Stimulated activated naive CD4-positive, alpha-beta T cell (primary cell): ENCODE measurements at regions not wholly inside any gene's neighbourhood (a gene's known extent, or its start where the extent isn't known, plus 50 kb on each side); places are given as distances from the start of the nearest gene placed in this dataset.
"Not testable (repeated sequence)": the region's sequence is repeated elsewhere in the genome, so short reads cannot be mapped to it uniquely, and the experiment has no call there.

Experiments used
- DNase-seq, 6 experiments: peaks; one replicate each; lab custom pipeline; 2025; lab: John Stamatoyannopoulos, UW

DNA sequence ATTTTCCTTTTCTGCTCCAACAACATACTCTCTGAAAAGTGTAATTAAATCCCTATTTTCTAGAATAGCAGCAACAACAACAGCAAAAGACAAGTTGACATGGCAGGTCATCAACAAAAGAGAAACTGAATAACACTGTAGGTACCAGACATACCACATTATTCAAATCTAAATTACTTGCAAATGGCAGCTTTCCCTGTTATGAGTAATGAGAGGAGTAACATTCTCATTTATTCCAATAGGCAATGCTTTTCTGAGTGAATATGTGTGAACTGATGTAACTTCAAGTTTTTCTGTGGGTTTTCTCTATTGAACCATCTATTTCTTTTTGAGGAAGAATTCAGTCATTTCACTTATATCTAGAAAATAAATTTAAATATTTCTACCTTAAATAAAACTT, 501.5 kb downstream of the TRIB2 start:
- no peak for DNase-seq

DNA sequence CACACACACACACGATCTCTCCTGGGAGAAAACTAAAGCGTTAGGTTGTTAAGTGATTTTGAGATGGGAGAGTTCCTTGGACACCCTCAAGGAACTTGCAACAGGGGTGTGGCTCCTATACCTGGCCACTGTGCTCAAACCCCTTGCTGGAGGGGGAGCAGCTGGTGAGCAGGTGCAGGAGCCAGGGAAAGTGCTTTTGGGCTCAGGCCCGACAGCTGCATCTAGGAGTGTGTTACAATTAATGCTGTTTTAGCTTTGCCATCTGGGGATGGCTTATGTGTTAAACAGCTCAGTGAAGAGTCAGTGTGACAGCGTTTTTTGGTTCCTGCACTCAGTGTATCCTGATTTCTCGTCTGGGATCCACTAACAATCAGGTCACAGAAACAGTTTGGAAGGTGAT, 510.8 kb downstream of the TRIB2 start:
- no peak for DNase-seq

DNA sequence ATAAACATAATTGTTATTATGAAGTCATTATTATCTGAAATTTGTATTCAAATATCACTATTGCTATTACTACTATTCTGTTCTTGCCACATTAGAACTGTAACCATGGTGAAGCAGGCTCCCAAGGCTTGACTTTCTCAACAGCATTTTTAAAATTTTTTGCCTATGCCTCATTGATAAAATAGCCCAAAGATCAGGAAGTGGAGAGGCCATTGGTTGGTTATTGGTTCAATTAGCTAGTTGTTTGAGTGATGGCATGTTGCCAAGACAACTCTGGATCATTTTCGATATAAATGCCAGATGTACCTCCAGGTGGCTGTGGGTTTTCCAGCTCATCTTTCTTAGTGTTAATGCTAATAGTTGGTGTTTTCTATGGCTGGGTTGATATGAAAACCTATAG, 513.5 kb downstream of the TRIB2 start:
- DNase-seq: no peak

DNA sequence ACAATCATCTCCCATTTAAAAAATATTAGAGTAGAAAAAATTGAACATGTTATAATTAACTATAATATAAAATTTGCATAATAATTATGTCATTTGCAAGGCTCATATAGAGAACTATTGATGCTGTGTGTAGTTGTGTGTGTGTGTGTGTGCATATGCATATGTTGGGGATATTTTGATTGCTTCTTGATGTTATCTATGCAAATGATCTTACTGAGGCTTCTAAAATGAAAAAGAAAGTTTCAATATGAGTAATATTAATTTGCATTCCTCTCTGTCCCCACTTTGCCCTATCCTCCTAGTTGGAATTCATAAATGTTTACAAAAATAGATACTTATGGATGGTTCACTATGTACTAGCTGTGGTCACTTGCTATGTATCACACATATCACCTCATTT, 523.3 kb downstream of the TRIB2 start:
- DNase-seq: no peak

DNA sequence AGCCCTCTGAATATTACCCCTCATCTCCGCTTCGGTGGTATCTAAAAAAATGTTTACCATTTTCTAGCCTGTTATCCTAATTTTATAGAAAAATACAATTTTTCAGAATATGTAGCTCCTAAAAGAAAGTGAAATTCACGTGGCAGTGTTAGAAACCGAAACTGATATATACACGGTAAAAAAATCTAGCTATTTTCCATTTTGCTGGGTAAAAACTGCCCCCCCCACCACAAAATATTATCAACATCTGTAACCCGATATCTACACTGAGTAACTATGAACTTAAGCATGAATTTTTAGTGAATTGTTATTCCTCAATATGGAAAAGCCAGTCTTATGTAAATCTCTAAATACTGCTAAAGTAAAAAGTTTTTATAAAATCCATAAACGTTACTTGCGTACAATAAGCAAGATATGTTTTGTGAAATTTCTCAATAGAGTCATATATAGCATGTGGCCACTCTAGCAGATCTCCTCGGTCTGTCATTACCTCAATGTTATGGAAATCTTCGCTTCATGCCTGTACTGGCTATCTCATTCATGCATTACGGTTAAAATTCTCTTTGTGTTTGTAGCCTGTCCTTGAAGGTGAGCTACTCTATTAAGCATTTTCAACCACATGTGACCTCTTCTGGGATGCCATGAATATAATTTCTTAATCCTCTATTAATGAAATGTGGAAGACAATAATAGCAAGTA, 524.2 kb downstream of the TRIB2 start:
- DNase-seq: no peak

DNA sequence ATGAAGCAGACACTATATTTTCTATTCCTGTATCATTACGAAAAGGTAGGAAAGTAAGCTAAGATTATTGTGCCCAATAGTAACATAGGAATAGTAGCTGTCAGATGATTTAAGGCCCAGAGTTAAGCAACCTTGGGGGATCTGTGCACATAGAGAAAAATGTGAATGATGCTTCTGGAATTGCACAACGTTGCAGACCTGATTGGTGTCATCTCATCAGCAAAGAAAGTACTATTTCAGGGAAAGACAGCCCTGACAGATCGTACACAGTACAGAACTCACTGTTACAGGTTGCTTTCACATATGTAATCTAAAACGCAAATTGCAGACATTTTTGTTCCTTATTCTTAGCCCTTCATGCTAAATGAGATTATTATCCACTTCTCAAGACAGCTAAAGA, 535.9 kb downstream of the TRIB2 start:
- DNase-seq: no peak

DNA sequence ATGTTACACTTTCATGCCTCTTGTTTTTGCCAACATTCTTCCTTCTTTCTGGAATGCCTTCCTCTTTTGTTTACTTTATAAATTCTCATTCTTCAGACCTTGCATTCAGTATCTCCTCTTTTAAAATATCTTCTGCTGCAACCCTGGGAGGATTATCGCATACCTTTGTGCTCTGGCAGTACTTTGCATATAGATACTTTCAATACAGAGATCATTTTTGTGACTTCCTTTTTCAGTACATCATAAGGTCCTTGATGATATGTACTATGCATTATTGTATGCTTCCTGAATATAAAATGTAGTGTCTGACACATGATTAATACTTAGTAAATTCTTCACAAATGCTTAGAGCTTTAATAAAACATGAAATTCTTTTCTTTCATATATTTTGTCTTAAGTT, 538.7 kb downstream of the TRIB2 start:
- no peak for DNase-seq

DNA sequence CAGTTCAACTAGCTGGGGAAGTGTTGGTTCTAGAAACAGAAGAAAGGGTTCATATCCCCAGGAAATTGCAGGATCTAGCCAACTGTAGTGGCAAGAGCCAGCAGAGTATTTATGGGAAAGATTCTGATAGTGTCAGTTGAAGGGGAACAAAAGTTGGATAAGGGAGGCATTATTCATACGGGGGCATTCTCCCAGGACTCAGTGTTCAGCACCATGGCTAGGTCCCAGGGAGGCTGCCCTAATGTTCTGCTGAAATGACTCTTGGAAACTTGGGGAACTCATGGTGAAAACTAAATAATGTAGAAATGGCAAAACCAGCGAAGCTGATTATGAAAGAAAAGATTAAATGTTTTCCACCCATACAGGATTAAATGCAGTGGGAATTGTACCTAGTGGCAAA, 543.7 kb downstream of the TRIB2 start:
- DNase-seq: no peak

DNA sequence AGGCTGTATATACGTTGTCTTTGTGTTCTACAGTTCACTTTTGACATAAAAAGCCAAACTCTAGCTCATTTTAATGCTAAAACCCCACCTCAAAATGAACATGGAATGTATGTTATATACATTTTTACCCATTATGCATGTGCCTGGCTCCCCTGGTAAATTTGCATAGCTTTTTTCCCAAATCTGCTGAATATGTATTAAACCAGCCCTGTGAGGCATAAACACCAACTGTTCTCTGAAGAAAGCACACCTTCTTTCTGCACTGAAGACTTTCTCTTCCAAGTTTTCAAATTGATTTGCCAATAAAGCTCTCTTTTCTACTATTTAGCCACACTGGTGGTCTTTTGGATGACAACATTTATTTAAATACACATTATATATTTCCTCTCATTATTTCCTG, 549.4 kb downstream of the TRIB2 start:
- DNase-seq: no peak

DNA sequence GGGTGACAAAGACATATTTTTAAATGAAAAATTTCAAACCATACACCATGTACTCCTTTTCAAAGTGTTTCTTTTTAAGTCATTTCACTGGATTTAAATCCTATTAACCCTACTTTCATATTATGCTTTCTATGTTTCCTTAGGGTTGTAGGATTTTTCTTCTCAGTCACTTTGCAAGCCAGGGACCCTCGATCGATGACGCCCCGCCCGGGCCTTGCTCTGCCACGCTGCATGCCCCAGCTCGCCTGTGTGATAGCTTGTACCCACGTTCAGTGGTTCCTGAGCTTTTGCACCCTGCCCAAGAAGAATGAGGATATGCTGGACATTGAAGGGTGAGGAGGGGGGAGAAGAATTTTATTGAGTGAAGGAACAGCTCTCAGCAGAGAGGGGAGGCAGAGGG, 568.0 kb downstream of the TRIB2 start:
- DNase-seq: no peak

DNA sequence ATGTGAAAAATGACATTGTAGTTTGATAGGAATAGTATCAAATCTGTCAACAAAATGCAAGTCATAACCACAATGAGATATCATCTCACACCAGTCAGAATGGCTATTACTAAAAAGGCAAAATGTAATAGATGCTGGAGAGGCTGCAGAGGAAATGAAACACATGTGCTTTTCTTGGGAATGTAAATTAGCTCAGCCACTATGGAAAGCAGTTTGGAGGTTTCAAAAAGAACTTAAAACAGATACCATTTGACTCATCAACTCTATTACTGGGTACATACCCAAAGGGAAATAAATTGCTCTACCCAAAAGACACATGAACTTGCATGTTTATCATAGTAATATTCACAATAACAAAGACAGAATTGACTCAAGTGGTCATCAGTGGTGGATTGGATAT, 572.6 kb downstream of the TRIB2 start:
- no peak for DNase-seq

DNA sequence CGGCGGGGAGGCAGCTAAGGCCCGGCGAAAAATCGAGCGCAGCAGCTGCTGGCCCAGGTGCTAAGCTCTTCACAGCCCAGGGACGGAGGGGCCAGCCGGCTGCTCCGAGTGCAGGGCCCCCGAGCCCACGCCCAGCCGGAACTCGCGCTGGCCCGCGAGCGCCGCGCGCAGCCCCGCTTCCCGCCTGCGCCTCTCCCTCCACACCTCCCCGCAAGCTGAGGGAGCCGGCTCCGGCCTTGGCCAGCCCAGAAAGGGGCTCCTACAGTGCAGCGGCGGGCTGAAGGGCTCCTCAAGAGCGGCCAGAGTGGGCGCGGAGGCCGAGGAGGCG, 591.7 kb downstream of the TRIB2 start:
- not testable (repeated sequence) for DNase-seq

DNA sequence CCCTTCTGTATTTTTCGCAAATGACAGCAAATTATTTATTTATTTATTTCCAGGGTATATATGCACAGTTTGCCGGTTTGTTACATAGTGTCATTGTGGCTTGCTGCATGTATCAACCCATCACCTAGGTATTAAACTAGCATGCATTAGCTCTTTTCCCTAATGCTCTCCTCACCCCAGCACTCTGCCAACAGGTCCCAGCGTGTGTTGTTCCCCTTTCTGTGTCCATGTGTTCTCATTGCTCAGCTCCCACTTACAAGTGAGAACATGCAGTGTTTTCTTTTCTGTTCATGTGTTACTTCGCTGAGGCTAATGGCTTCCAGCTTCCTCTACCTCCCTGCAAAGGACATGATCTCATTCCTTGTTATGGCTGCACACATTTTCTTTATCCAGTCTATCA, 592.3 kb downstream of the TRIB2 start:
- no peak for DNase-seq

DNA sequence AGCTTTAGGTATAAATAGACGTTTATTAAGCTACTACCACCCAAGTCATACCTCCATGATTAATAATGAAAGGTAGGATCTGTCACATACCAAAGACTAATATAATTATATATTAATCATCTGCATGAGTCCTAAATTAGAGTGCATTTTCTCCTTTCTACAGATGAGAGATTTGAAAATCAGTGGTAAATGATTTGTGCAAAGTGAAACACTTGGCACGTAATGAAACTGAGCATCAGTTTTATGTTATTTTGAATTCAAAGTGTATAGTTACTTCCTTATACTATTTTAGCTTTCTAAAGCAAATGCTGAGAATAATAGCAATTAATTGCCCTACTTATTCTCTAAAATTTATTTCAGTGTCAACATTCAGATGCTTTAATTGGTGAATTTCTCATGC, 615.3 kb downstream of the TRIB2 start:
- no peak for DNase-seq

DNA sequence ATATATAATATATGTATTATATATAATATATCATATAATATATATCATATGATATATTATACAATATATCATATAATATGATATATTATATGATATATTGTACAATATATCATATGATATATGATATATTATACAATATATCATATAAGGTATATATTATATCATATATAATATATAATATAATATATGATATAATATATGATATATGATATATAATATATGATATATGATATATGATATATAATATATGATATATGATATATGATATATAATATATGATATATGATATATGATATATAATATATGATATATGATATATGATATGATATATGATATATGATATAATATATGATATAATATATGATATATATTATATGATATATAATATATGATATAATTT, 617.3 kb downstream of the TRIB2 start:
- DNase-seq: not testable (repeated sequence)

DNA sequence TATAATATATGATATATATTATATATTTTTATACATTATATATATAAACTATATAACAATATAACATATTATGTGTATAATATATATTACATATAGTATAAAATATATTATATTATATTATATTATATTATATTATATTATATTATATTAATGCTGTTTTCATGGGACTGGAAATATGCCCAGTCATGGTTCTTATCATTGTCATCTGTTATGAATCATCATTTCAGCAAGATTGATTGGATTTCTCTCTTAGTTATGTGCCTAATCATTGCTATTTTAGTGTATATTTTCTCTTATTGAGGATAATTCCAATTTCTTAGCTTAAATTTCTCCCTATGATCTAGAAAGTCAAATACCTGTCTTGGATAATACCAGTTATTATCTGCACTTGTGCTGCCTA, 617.8 kb downstream of the TRIB2 start:
- no peak for DNase-seq

DNA sequence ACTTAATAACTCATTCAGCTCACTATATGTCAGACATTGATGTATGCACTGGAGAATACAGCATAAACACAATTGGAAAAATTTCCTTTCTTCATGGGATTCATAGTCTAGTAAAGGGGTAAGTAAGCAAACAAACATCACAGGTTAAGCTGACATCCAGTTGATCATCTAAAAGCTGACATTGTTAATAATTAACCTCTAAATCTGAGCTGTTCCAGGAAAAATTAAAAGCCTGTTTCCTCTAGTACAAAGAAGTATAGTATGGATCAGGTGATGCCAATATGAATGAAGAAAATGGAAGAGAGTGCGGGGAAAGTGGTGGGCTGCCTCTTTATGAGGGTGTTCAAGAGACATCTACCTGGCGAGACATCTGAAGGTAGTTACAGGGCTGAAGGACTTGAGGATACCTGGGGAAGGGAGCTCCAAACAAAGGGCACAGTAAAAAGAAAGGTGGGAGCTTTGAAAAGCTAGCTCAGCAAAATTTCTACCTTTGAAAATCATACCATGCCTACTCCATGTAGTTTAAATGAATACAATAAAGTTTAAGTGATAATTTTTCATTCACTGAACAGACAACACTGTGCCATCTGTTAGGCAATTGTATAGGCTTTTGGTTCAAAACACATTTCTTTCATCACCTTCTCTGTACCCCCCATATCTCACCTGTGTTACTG, 619.3 kb downstream of the TRIB2 start:
- DNase-seq: no peak

DNA sequence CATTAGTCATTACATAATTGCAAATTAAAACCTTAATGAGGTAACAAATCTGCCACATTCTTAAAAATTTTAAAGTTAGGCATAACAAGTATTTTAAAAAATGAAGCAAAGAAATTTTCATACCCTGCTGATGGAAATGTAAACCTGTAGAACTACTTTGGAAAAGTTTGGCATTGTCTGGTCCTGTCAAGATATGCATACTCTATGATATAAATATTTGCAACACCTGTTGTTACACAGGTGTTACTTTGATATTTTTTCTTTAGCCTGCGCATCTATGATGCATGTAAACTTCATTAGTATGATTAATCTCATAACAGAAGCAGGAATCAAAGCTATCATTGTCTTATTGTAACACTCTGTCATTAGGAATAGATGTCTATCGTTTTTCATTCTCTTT, 634.3 kb downstream of the TRIB2 start:
- no peak for DNase-seq

DNA sequence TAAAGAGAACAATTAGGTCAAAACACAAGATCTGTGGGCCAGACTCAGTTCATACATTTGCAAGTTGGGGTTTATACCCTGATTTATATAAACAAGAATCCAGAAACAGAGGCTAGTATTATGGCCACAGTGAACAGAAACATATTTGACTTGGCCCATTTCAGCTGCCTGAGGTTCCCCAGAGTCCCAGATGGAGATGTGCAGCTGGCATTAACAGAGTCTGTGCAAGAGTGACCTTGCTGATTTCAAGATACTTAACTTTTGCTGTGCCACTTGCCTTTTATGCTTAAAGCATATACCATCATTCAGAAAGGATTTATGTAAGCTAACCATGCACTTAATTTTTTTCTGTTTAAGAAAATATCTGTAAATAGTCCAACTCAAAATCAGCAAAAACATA, 636.3 kb downstream of the TRIB2 start:
- DNase-seq: no peak

DNA sequence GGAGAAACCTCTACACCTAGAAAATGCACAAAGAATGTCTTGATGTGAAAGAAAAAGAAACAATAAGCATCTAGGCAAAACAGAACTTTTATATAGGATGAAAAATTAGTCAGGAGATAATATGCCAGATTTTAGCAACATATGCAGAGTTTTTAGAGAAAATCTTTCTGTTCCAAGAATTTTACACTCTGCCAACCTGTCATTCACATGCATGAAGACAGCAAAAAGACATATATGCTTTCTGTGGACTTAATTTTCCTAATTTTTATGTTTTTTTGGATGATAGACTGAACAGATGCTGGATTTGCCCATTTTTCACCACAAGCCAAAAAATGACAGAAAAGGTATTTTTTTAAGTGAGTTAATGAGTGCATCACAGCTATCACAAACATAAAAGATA, 637.3 kb downstream of the TRIB2 start:
- no peak for DNase-seq

DNA sequence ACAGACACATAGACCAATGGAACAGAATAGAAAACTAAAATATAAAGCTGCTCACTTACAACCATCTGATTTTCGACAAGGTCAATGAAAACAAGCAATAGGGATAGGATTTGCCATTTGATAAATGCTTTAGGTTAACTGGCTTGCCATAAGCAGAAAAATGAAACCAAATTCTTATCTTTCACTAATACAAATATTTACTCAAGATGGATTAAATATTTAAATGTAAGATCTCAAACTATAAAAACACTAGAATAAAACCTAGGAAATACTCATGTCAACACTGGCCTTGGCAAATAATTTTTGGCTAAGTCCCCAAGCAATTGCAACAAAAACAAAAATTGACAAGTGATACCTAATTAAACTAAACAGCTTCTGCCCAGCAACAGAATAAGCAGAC, 665.2 kb downstream of the TRIB2 start:
- not testable (repeated sequence) for DNase-seq

DNA sequence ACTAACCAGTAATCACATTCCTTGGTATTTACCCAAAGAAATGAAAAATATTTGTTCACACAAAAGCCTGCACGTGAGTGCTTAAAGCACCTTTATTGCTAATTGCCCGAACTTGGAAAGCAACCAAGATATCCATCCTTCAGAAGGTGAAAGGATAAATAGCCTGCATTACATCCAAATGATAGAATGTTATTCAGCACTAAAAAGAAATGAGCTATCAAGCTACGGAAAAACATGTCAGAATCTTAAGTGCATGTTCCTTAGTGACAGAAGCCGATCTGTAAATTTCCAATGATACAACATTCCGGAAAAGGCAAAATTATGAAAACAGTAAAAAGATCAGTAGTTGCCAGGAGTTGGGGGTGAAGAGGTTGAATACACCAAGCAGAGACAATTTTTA, 672.4 kb downstream of the TRIB2 start:
- not testable (repeated sequence) for DNase-seq

DNA sequence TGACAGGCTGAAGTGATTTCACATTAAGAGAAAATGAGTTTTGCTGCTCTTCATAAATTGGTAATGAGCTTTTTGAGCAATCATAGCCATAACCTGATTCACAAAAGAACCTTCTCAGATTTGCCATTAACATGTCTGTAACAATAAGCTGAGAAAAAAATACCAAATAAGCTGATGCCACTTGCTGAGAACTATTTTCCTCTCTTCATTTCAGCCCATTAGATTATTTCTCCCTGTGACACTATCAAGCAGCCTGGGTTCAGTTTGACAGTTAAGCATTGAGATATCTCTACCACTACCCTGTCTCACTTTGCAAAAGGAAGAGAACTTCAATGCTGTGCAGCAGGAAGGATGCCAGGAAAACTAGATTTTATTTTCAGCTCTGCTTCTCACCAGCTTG, 673.9 kb downstream of the TRIB2 start:
- DNase-seq: no peak

DNA sequence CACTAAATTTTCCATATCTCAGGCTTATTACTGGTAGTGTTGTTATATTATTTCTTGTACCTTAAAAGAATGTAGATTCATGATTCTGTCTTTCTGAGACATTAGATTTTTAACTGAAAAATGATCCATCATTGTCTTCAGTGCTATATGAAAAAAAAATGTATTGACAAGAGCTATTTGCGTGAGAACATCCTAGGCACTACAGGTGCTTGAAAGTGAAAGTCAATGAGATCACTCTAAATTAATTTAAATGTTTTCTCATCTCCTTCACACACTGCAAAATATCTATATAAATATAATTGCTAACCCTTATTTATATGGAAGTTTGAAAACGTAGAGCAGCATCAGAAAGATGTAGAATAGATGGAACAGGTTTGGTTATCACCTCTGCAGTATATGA, 684.6 kb downstream of the TRIB2 start:
- no peak for DNase-seq
